ENCODE measurements at regions not wholly inside any gene's neighbourhood (a gene's known extent, or its start where the extent isn't known, plus 50 kb on each side); places are given as distances from the start of the nearest gene placed in this dataset.

DNA sequence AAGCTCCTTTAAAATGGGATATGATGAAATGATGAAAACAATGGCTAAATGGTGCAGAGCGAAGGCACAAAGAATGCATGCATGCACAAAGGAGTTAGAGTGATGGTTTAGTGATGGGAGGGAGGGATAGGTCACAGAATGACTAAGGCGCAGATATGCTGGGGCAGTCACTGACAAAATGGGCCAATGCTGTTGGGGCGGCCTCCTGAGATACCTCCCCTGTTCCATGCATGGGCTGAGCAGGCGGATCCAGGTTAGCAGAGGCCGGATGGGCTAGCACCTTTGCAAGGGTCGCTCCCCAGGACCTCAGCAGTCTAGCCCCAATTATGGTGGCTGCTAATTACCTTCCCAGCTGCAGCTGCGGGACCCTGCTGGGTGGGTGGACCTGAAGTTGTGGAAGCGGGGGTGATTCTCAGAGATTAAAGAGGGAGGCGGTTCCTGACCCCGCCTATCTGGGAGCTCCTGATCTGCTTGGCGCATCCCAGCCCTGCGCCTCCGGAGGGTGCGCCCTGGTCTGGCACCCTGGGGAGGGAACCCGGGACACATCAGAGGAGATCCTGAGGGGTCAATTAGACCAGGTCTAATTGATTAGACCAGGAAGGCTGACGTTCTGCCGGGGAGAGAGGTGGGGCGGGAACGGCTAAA, 175.0 kb downstream of the CYP26A1 start:
- Mint-ChIP-seq H3K4me1 (no peaks in the 10 kb centered on the region), H3K27ac (no peak overlapping the region), H3K36me3 (no peaks in the 10 kb centered on the region), H3K9me3 (no peaks in the 10 kb centered on the region), H3K4me3 (no peak overlapping the region), H3K27me3 (peaks cover 4% of the 10 kb centered on the region in 2 donors)
- CTCF ChIA-PET (ENCODE audit: partially characterized antibody), result no interaction called here
- intact Hi-C loops (cut with micrococcal nuclease), result no loop called here
- Histone ChIP-seq H3K4me3 (ENCODE audit: low read length in 2 of 2) (no peak overlapping the region), H3K4me1 (ENCODE audit: insufficient read depth, low read length) (no peaks in the 10 kb centered on the region), H3K27me3 (ENCODE audit: insufficient read depth, low read length) (no peaks in the 10 kb centered on the region), H3K9me3 (ENCODE audit: control insufficient read depth in 1 of 2, low read length in 2 of 2) (no peaks in the 10 kb centered on the region), H3K27ac (ENCODE audit: low read depth, low read length) (no peak overlapping the region), H3K36me3 (ENCODE audit: insufficient read depth, low read length) (no peaks in the 10 kb centered on the region)
- POLR2A ChIA-PET (ENCODE audit: partially characterized antibody), result no interaction called here
- no peak for DNase-seq

GRCh38 chr10:93250010-93250409, 176.3 kb downstream of the CYP26A1 start:
- H3K27ac Mint-ChIP-seq, result no peak overlapping the region
- H3K4me1 ChIP-seq (ENCODE audit: insufficient read depth, low read length), result no peaks in the 10 kb centered on the region
- CTCF ChIA-PET (ENCODE audit: partially characterized antibody), result no interaction called here

DNA sequence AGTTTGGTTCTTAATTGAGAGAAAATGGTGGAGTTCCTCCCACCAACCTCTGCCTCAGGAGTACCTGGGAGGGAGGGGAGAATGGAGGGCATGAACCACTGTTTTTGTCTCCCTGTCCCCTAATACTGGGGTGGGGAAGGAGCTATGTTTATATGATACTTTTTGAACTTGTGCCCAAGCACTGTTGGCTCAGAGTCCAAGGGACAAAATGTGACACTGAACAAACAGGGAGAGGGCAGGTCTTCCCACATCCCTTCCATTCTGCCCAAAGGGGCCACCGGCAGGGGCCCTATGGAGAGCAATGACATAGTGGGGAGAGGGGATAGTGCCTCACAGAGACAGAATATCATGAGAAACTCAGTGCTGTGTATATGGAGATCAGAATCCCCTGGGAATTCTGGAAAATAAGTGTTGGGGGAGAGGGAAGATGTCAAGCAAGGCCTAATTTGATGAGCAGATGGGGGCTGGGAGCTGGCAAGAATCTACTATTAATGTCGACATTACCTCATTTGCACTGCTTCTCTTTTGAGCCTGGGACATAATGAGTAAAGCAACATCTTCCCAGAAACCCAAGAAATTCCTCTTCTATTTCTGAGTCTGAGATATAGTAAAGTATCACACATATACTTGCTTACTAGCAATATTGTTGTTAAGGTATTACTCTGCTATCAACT, 180.6 kb downstream of the CYP26A1 start:
- Histone ChIP-seq H3K27me3 (ENCODE audit: insufficient read depth, low read length) (no peaks in the 10 kb centered on the region), H3K9me3 (ENCODE audit: control insufficient read depth in 1 of 2, low read length in 2 of 2) (no peaks in the 10 kb centered on the region), H3K27ac (ENCODE audit: low read depth, low read length) (no peak overlapping the region), H3K4me1 (ENCODE audit: insufficient read depth, low read length) (no peaks in the 10 kb centered on the region), H3K36me3 (ENCODE audit: insufficient read depth, low read length) (no peaks in the 10 kb centered on the region), H3K4me3 (ENCODE audit: low read length in 2 of 2) (no peak overlapping the region)
- H3K27ac Mint-ChIP-seq, result no peak overlapping the region
- ChIA-PET POLR2A (ENCODE audit: partially characterized antibody) (no interaction called here), CTCF (ENCODE audit: partially characterized antibody) (no interaction called here)
- no peaks in the 10 kb centered on the region for H3K36me3 Mint-ChIP-seq
- no peak for DNase-seq
- H3K9me3 Mint-ChIP-seq, result no peaks in the 10 kb centered on the region
- H3K27me3 Mint-ChIP-seq, result peaks cover 0 to 4% of the 10 kb centered on the region in 2 donors
- H3K4me1 Mint-ChIP-seq, result no peaks in the 10 kb centered on the region
- intact Hi-C loops (cut with micrococcal nuclease), result no loop called here
- H3K4me3 Mint-ChIP-seq, result no peak overlapping the region

More at GRCh38 chr10:93250010-93250409, 176.3 kb downstream of the CYP26A1 start:
- Histone ChIP-seq H3K36me3 (ENCODE audit: insufficient read depth, low read length) (no peaks in the 10 kb centered on the region), H3K27ac (ENCODE audit: low read depth, low read length) (no peak overlapping the region), H3K4me3 (ENCODE audit: low read length in 2 of 2) (no peak overlapping the region), H3K9me3 (ENCODE audit: control insufficient read depth in 1 of 2, low read length in 2 of 2) (no peaks in the 10 kb centered on the region), H3K27me3 (ENCODE audit: insufficient read depth, low read length) (no peaks in the 10 kb centered on the region)
- DNase-seq, result no peak
- Mint-ChIP-seq H3K4me3 (no peak overlapping the region), H3K4me1 (no peaks in the 10 kb centered on the region), H3K27me3 (peaks cover 2 to 4% of the 10 kb centered on the region in 2 donors), H3K36me3 (no peaks in the 10 kb centered on the region), H3K9me3 (no peaks in the 10 kb centered on the region)
- POLR2A ChIA-PET (ENCODE audit: partially characterized antibody), result no interaction called here
- intact Hi-C loops (cut with micrococcal nuclease), result no loop called here

- Histone ChIP-seq H3K27me3 (ENCODE audit: insufficient read depth, low read length) (no peaks in the 10 kb centered on the region), H3K27ac (ENCODE audit: low read depth, low read length) (no peak overlapping the region), H3K4me1 (ENCODE audit: insufficient read depth, low read length) (no peaks in the 10 kb centered on the region), H3K4me3 (ENCODE audit: low read length in 2 of 2) (no peak overlapping the region), H3K9me3 (ENCODE audit: control insufficient read depth in 1 of 2, low read length in 2 of 2) (no peaks in the 10 kb centered on the region), H3K36me3 (ENCODE audit: insufficient read depth, low read length) (no peaks in the 10 kb centered on the region)
- no peak for DNase-seq
- intact Hi-C loops (cut with micrococcal nuclease), result no loop called here
- ChIA-PET POLR2A (ENCODE audit: partially characterized antibody) (no interaction called here), CTCF (ENCODE audit: partially characterized antibody) (no interaction called here)
- H3K36me3 Mint-ChIP-seq, result no peaks in the 10 kb centered on the region
- H3K9me3 Mint-ChIP-seq, result no peaks in the 10 kb centered on the region
- H3K27ac Mint-ChIP-seq, result no peak overlapping the region
- H3K4me1 Mint-ChIP-seq, result no peaks in the 10 kb centered on the region
- peaks cover 0 to 4% of the 10 kb centered on the region in 2 donors for H3K27me3 Mint-ChIP-seq
- H3K4me3 Mint-ChIP-seq, result no peak overlapping the region
Measured at GRCh38 chr10:93255546-93255945, 181.9 kb downstream of the CYP26A1 start.
